ENCODE measurements at regions not wholly inside any gene's neighbourhood (a gene's known extent, or its start where the extent isn't known, plus 50 kb on each side); places are given as distances from the start of the nearest gene placed in this dataset.

DNA sequence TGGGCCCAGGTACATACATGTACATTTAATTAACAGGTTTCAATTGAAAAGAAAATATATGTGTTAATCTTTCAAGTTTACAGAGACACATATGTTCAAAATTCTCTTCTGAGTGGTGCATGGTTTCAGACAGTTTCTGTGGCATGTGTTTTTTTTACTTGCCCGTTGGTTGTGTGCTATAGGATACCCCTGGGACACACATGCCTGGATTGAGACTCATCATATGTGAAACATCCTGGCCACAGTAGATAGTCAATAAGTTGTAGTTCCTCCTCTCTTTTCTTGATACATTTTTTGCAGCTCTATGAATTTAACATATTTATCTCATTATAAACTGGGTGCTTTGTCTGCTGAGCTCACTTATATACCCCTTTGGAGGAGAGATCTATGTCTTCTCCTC is 207.8 kb upstream of the CTBP2 start:
- 57 to 94% (median 66%) methylated on average over 1 of the region's 1 CpG for WGBS, 4 donors
- intact Hi-C loops (cut with DNase I), result no loop called here

DNA sequence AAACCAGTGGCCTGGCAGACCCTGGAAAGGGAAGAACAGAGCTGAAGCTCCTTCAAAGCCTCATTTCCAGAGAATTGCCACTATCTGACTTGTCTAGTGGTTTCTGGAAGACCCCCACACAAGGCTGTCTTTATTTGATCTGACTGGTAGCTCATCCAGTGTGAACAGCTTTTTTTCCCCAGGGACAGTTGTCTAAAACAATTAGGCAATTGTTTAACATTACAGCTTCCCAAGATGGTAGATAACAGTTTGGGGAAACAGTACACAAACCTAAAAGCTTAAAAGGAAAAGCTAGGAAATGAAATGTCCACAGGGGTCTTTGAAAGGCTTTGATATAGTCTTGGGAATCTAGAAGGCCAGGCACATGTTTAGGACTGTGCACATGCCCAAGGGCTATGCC is 203.4 kb upstream of the CTBP2 start:
- TF ChIP-seq, protein P1, sequence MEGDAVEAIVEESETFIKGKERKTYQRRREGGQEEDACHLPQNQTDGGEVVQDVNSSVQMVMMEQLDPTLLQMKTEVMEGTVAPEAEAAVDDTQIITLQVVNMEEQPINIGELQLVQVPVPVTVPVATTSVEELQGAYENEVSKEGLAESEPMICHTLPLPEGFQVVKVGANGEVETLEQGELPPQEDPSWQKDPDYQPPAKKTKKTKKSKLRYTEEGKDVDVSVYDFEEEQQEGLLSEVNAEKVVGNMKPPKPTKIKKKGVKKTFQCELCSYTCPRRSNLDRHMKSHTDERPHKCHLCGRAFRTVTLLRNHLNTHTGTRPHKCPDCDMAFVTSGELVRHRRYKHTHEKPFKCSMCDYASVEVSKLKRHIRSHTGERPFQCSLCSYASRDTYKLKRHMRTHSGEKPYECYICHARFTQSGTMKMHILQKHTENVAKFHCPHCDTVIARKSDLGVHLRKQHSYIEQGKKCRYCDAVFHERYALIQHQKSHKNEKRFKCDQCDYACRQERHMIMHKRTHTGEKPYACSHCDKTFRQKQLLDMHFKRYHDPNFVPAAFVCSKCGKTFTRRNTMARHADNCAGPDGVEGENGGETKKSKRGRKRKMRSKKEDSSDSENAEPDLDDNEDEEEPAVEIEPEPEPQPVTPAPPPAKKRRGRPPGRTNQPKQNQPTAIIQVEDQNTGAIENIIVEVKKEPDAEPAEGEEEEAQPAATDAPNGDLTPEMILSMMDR (IDR thresholded peaks at IDR 0.05), result no peak
- no peak for TF ChIP-seq POLR2A (IDR thresholded peaks at IDR 0.05)
- Histone ChIP-seq H3K4me1 (replicated peaks in 1 of 2) (no peaks in the 10 kb centered on the region), H3K36me3 (replicated peaks in 1 of 2) (no peaks in the 10 kb centered on the region), H3K9me3 (replicated peaks in 1 of 3) (no peaks in the 10 kb centered on the region), H3K27me3 (peaks cover 5% of the 10 kb centered on the region), H3K4me3 (no peak overlapping the region), H3K27ac (no peak overlapping the region)
- intact Hi-C loops (cut with DNase I), result no loop called here
- DNase-seq, result no peak

More for the DNA sequence above, 207.8 kb upstream of the CTBP2 start:
- Histone ChIP-seq H3K27me3 (peaks cover 5% of the 10 kb centered on the region), H3K4me3 (no peak overlapping the region), H3K4me1 (replicated peaks in 1 of 2) (no peaks in the 10 kb centered on the region), H3K27ac (no peak overlapping the region), H3K36me3 (replicated peaks in 1 of 2) (no peaks in the 10 kb centered on the region), H3K9me3 (replicated peaks in 1 of 3) (no peaks in the 10 kb centered on the region)
- no peak for TF ChIP-seq POLR2A (IDR thresholded peaks at IDR 0.05)
- no peak for DNase-seq

DNA sequence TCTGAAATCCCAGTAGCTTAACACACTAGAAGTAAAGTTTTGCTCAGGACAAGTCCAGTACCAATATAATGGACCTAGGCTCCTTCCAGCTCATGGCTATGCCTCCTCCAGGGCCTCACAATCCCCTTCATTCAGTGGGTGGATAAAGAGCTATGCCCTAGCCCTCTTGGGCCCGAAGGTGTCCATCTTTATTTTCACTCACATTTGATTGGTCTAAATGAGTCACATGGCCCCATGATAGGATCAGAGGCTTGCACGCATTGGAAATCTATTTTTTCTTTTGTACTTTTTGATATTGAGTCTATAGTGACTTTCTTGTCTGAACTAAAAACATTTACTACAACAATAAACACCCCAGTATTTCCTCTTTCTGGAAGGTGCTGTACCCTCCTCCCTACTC is 202.6 kb upstream of the CTBP2 start:
- Histone ChIP-seq H3K4me3 (no peak overlapping the region), H3K27ac (no peak overlapping the region), H3K9me3 (replicated peaks in 1 of 3) (no peaks in the 10 kb centered on the region), H3K4me1 (replicated peaks in 1 of 2) (no peaks in the 10 kb centered on the region), H3K27me3 (peaks cover 5% of the 10 kb centered on the region), H3K36me3 (replicated peaks in 1 of 2) (no peaks in the 10 kb centered on the region)
- DNase-seq, result no peak
- 80 to 90% (median 82%) methylated on average over 2 of the region's 2 CpGs for WGBS, 4 donors
- intact Hi-C loops (cut with DNase I), result no loop called here
- TF ChIP-seq, protein P1 (IDR thresholded peaks at IDR 0.05), result no peak
- no peak for TF ChIP-seq POLR2A (IDR thresholded peaks at IDR 0.05)

DNA sequence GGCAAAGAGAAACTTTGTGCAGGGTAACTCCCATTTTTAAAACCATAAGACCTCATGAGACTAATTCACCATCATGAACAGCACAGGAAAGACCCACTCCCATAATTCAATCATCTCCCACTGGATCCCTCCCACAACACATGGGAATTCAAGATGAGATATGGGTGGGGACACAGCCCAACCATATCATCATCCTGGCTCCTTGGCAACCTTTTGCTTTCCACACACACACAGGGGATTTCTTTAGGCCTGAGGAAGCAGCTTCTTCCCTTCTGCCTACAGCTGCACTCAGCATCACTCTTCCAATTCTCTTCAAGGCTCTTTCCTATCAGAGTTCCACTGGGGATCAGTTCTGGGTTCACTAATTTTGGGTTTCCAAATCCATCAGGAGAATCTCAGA is 199.0 kb upstream of the CTBP2 start:
- TF ChIP-seq, protein P1 (IDR thresholded peaks at IDR 0.05), result no peak
- no peak for TF ChIP-seq POLR2A (IDR thresholded peaks at IDR 0.05)
- Histone ChIP-seq H3K4me3 (no peak overlapping the region), H3K9me3 (replicated peaks in 1 of 3) (no peaks in the 10 kb centered on the region), H3K36me3 (replicated peaks in 1 of 2) (no peaks in the 10 kb centered on the region), H3K27ac (no peak overlapping the region), H3K27me3 (no peaks in the 10 kb centered on the region), H3K4me1 (replicated peaks in 1 of 2) (no peaks in the 10 kb centered on the region)
- no peak for DNase-seq
- intact Hi-C loops (cut with DNase I), result no loop called here

DNA sequence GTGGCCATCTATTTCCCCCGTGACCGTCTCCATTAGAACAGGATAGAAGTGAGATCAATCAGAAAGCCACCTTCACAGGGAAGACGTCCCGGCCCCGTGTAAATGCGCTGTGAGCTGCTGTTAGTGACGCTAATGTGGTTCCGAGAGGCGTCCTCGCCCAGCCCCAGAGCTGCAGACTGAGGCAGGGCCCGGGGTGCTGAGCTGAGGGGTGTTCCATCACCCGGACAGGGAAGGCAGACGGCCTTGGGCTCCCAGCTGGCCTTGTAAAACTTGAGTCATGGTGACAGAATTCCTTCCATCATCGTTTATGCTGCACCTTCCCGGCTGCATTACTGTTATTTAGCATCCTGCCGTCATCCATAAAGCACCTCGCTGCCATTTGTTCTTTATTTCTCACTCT is 195.3 kb upstream of the CTBP2 start:
- no peaks in the 10 kb centered on the region for H3K4me1 ChIP-seq (replicated peaks in 1 of 2)
- H3K27me3 ChIP-seq, result no peaks in the 10 kb centered on the region
- H3K9me3 ChIP-seq (replicated peaks in 1 of 3), result no peaks in the 10 kb centered on the region
- intact Hi-C loops (cut with DNase I), result no loop called here
- no peak overlapping the region for H3K4me3 ChIP-seq
- WGBS, 4 donors, result 22 to 43% (median 27%) methylated on average over 10 to 17 of the region's 17 CpGs
- no peaks in the 10 kb centered on the region for H3K36me3 ChIP-seq (replicated peaks in 1 of 2)
- no peak overlapping the region for H3K27ac ChIP-seq
- peak in 1 of 7 donors; percentile 25 for DNase-seq
- TF ChIP-seq, protein P1 (IDR thresholded peaks at IDR 0.05), result no peak
- TF ChIP-seq POLR2A (IDR thresholded peaks at IDR 0.05), result no peak

Measured in adrenal gland (tissue), 9 donors.